ENCODE measurements at regions not wholly inside any gene's neighbourhood (a gene's known extent, or its start where the extent isn't known, plus 50 kb on each side); places are given as distances from the start of the nearest gene placed in this dataset.
A peak's percentile ranks its signal among the peaks of the same experiment; 100 is the strongest.
"Not testable (repeated sequence)": the region's sequence is repeated elsewhere in the genome, so short reads cannot be mapped to it uniquely, and the experiment has no call there.

GRCh38 chr4:188347339-188347738 lies 208.1 kb downstream of the TRIML1 start:
- intact Hi-C loops (cut with DNase I) = no loop called here
- ATAC-seq = no peak
- no peak for DNase-seq (ENCODE audit: missing footprints)

DNA sequence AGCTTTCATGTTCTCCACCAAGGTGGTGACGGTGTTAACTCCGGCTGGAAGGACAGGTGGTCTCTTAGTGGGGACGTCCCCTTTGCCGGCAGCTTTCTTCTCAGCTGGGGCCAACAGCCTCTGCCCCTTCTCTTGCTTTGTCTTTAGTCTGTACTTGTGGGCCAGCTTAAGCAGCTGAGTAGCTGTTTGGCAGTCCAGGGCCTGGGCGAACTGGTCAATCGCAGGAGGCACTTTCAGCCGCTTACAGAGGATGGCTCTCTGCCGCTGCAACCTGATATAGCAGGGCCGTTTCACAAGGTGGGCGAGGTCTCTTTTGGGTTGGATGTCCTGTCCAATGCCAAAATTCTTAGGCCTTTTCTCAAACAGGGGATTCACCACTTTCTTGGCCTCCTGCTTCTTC lies 210.3 kb downstream of the TRIML1 start:
- DNase-seq (ENCODE audit: missing footprints) = peak; percentile 62
- ATAC-seq; intact Hi-C loops (cut with DNase I): not testable (repeated sequence)

GRCh38 chr4:188363196-188363595 lies 224.0 kb downstream of the TRIML1 start:
- ATAC-seq (no peak), DNase-seq (ENCODE audit: missing footprints) (no peak)
- intact Hi-C loops (cut with DNase I) = no loop called here

DNA sequence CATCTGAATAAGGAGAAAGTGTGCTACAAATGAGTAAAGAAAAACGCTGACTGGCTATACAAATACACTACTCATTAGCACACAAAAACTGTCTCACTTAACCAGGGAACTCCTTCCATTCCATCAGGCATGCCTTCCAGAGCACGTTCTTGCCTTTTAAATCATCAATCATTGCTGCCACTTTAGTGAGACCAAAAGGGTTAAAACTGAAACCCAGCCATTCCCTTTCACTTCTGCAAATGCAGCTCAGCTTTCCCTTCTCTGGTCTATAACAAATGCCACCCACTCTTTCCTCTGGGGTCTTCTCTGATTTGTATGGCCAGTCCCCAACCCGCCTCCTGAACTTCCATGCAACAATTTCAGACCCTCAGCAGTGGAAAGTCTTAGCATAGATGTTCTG lies 231.5 kb downstream of the TRIML1 start:
- DNase-seq (ENCODE audit: missing footprints) = no peak
- ATAC-seq = no peak
- intact Hi-C loops (cut with DNase I) = no loop called here

- DNase-seq (ENCODE audit: missing footprints) (no peak), ATAC-seq (no peak)
- intact Hi-C loops (cut with DNase I) = no loop called here
These were observed 232.8 kb downstream of the TRIML1 start for GRCh38 chr4:188372058-188372457.

GRCh38 chr4:188372829-188373228 lies 233.6 kb downstream of the TRIML1 start:
- no peak for DNase-seq (ENCODE audit: missing footprints)
- ATAC-seq = no peak
- intact Hi-C loops (cut with DNase I) = no loop called here

GRCh38 chr4:188374871-188375270 lies 235.6 kb downstream of the TRIML1 start:
- ATAC-seq = no peak
- intact Hi-C loops (cut with DNase I) = no loop called here
- no peak for DNase-seq (ENCODE audit: missing footprints)

DNA sequence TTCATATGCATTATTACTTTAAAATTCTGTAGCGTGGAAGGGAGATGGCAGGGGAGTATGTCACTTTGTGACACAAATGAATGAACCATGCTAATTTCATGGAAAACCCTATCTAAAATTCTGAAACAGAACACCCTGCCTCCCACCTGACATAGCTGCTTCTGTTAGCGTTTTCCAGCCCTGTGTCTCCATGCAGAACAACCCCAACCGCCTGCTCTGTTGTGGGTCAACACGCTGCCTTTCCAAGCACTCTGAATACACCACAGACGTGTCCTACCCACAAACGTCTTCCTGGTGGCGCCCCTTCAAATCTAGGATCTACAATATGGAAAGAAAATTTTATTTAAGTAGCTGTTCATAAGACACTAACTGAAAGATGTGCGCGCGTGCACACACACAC lies 238.6 kb downstream of the TRIML1 start:
- DNase-seq (ENCODE audit: missing footprints) (no peak), ATAC-seq (no peak)
- intact Hi-C loops (cut with DNase I) = no loop called here

GRCh38 chr4:188383180-188383579 lies 243.9 kb downstream of the TRIML1 start:
- ATAC-seq (no peak), DNase-seq (ENCODE audit: missing footprints) (no peak)
- intact Hi-C loops (cut with DNase I) = no loop called here

GRCh38 chr4:188387179-188387791 lies 248.0 kb downstream of the TRIML1 start:
- no peak for ATAC-seq
- intact Hi-C loops (cut with DNase I) = no loop called here

GRCh38 chr4:188391349-188391748 lies 252.1 kb downstream of the TRIML1 start:
- intact Hi-C loops (cut with DNase I); DNase-seq (ENCODE audit: missing footprints); ATAC-seq: not testable (repeated sequence)

More at GRCh38 chr4:188387179-188387791, 248.0 kb downstream of the TRIML1 start:
- DNase-seq (ENCODE audit: missing footprints) = no peak

- no peak for ATAC-seq
- intact Hi-C loops (cut with DNase I) = no loop called here
- DNase-seq (ENCODE audit: missing footprints) = no peak
These were observed 256.8 kb downstream of the TRIML1 start for GRCh38 chr4:188396037-188396436.

GRCh38 chr4:188399834-188400233 lies 260.6 kb downstream of the TRIML1 start:
- intact Hi-C loops (cut with DNase I) = no loop called here
- DNase-seq (ENCODE audit: missing footprints) (no peak), ATAC-seq (no peak)

DNA sequence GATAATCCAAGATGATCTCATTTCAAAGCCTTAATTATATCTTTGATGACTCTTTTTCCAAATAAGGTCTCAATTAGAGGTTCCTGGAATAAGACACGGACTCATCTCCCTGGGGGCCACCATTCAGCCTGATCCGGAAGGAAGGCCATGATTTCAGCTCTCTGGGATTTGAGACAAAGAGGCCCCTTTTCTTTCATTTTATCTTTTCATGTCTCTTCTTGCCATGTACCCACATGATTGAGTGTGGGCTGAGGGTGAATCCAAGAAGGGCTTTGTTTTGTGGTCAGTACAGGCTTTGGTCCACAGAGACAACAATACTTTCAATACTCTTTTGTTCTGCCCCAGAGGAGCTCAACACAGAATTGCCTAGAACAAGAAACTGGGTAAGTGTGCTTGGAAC lies 261.2 kb downstream of the TRIML1 start:
- intact Hi-C loops (cut with DNase I) = no loop called here
- DNase-seq (ENCODE audit: missing footprints) = no peak
- ATAC-seq = no peak

GRCh38 chr4:188403272-188403671 lies 264.0 kb downstream of the TRIML1 start:
- intact Hi-C loops (cut with DNase I) = no loop called here
- DNase-seq (ENCODE audit: missing footprints) (no peak), ATAC-seq (no peak)

DNA sequence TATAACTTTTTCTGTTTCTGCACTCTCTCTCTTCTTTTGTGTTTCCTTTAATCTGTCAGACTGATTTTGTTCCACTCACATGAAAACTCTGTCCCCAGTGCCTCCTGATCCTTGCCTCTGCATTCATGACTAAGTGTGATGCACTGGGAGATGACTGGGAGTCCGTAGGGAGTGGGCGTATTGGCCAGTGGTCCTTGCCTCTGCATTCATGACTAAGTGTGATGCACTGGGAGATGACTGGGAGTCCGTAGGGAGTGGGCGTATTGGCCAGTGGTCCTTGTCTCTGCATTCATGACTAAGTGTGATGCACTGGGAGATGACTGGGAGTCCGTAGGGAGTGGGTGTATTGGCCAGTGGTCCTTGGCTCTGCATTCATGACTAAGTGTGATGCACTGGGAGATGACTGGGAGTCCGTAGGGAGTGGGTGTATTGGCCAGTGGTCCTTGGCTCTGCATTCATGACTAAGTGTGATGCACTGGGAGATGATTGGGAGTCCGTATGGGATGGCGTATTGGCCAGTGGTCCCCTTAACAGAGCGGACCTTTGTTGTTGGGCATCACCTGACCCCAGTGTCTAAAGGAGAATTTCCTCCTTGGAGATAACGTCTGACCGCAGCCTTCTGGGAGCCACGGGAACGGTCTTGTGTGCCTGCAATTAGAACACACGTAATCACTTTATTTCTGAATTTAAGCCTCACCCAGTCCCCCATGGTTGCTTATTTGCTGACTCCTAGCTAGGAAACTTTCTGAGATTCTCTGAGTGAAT lies 266.0 kb downstream of the TRIML1 start:
- intact Hi-C loops (cut with DNase I); ATAC-seq; DNase-seq (ENCODE audit: missing footprints): not testable (repeated sequence)

DNA sequence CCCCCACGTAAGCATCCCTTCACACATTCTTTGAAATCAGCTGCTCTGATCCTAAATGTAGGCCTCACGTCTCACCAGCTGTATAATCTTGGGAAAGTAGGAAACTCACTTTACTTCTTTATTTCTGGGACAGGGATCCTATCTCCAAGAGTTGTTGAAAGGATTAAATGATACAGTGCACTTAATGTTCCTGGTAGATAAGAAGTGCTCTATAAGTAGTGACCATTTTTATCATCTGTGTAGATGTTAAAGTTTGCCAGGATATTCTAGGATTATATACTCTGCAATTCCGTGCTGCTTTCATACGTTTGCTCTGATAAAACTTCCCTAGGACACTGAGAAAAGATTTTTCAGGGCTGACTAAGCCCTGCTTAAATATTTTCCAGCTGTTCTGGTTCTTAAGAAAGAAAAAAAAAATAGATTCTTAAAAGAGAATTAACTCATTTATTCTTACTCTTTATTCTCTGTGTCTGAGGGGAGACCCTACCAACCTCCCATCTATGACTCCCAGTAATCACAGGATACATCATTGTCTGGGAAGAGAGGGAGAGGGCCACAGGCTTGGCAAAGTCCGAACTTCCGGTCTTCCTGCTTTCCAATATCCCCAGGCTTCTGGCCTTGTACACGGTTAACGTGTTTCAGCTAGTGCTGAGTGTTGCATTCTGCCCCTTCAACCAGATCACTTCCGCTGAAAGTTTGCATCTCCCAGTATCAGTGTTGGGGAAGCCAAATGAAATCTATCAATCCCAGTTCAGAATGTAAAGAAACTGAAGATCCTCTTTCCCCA lies 269.2 kb downstream of the TRIML1 start:
- ATAC-seq (no peak), DNase-seq (ENCODE audit: missing footprints) (no peak)
- intact Hi-C loops (cut with DNase I) = no loop called here

DNA sequence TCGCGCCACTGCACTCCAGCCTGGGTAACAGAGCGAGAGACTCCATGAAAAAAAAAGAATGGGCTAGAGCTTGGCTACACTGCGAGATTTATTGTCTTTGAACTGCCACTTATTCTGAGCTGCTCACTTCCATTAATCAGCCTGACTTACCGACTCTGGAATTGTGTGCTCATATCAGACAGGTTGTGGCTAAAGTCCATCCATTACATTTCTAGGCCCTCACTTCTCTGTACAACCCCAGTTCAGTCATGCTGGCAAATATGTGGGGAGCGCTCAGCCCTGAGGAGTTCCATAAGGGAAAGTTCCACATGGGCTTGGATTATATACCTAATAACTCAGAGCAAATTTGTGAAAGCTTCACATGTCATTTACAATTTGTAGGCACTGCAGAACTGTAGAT lies 270.6 kb downstream of the TRIML1 start:
- ATAC-seq (no peak), DNase-seq (ENCODE audit: missing footprints) (no peak)
- intact Hi-C loops (cut with DNase I) = no loop called here

GRCh38 chr4:188411805-188412204 lies 272.6 kb downstream of the TRIML1 start:
- intact Hi-C loops (cut with DNase I) = no loop called here
- ATAC-seq (no peak), DNase-seq (ENCODE audit: missing footprints) (no peak)

GRCh38 chr4:188412499-188412898 lies 273.3 kb downstream of the TRIML1 start:
- ATAC-seq = no peak
- intact Hi-C loops (cut with DNase I) = no loop called here
- no peak for DNase-seq (ENCODE audit: missing footprints)

Data from Right ventricle myocardium inferior (tissue), 1 donor.